ENCODE measurements at regions not wholly inside any gene's neighbourhood (a gene's known extent, or its start where the extent isn't known, plus 50 kb on each side); places are given as distances from the start of the nearest gene placed in this dataset.

DNA sequence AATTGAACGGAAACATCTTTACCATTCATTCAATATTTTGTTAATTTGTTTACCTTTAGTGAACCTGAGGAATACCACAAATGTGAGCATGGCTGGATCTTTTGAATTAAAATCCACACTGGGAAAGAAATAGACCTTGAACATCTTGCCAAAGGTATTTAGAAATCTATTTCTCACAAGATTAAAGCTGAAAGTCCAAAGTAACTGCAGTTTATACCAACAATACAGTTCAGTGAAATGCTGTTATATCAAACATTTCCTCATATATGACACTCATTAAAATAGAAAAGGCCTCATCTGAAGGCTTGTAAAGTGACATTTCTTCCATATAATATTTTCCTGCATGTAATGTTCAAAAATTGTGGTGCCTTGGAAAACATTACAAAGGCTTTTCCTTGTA lies 166.5 kb upstream of the HAND2 start:
- H3K9me3 ChIP-seq (ENCODE audit: control insufficient read depth, low read length) = no peaks in the 10 kb centered on the region
- no CpG with 5 or more reads among the region's 1 CpG for WGBS, 2 experiments (ENCODE audit: insufficient coverage in 2 of 2)
- H3K4me1 ChIP-seq (ENCODE audit: control insufficient read depth, insufficient read depth, low read length, poor library complexity, severe bottlenecking) = no peaks in the 10 kb centered on the region
- no peak overlapping the region for H3K4me3 ChIP-seq (ENCODE audit: extremely low read depth, insufficient read depth, low read length, poor library complexity, severe bottlenecking)
- H3K36me3 ChIP-seq (ENCODE audit: control insufficient read depth, insufficient read depth, low read length) = no peaks in the 10 kb centered on the region
- no peak overlapping the region for H3K27ac ChIP-seq (ENCODE audit: low read depth, low read length, severe bottlenecking)

DNA sequence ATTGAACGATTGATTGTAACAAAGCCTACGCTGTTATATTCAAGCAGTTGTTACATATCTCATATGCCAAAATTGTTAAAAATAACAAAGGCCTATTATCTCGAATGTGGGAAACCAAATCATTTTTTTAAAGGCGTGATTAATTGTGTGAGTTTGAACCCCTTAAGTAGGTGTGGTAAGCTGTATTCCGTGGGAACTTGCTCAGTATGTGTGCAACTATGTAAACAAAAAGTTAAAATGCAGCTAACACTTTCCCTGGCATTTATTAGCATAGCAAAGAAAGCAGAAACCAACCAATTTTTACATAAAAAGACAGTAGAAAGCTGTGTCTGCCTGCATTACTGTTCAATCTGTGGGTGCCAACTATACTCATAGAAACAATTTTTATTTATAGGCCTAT lies 166.0 kb upstream of the HAND2 start:
- Histone ChIP-seq H3K4me3 (ENCODE audit: extremely low read depth, insufficient read depth, low read length, poor library complexity, severe bottlenecking) (no peak overlapping the region), H3K9me3 (ENCODE audit: control insufficient read depth, low read length) (no peaks in the 10 kb centered on the region), H3K27ac (ENCODE audit: low read depth, low read length, severe bottlenecking) (no peak overlapping the region), H3K36me3 (ENCODE audit: control insufficient read depth, insufficient read depth, low read length) (no peaks in the 10 kb centered on the region), H3K4me1 (ENCODE audit: control insufficient read depth, insufficient read depth, low read length, poor library complexity, severe bottlenecking) (no peaks in the 10 kb centered on the region)
- WGBS, 2 experiments (ENCODE audit: insufficient coverage in 2 of 2) = 100% methylated on average over 1 to 2 of the region's 5 CpGs

DNA sequence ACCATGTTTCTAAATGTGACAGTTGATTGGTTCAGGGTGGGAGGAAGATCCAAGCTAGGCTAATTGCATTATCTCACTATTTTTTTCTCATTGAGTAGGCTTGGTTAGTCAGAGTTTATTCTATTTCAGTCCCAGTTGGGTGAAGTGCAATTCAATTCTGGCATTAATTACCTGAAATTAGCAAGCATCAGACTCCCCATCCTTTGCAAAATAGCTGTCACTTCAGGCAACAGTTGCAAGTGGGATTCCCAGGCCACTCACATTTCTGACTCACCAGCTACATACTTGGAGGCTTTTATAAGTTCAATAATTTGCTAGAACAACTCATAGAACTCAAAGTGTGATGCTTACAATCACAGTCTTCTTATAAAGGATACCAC lies 155.8 kb upstream of the HAND2 start:
- no peak overlapping the region for H3K27ac ChIP-seq (ENCODE audit: low read depth, low read length, severe bottlenecking)
- no peaks in the 10 kb centered on the region for H3K9me3 ChIP-seq (ENCODE audit: control insufficient read depth, low read length)
- peaks cover 5% of the 10 kb centered on the region for H3K4me1 ChIP-seq (ENCODE audit: control insufficient read depth, insufficient read depth, low read length, poor library complexity, severe bottlenecking)
- no peak overlapping the region for H3K4me3 ChIP-seq (ENCODE audit: extremely low read depth, insufficient read depth, low read length, poor library complexity, severe bottlenecking)
- H3K36me3 ChIP-seq (ENCODE audit: control insufficient read depth, insufficient read depth, low read length) = no peaks in the 10 kb centered on the region

GRCh38 chr4:173685165-173685830 lies 155.3 kb upstream of the HAND2 start:
- H3K9me3 ChIP-seq (ENCODE audit: control insufficient read depth, low read length) = no peaks in the 10 kb centered on the region
- no peak overlapping the region for H3K4me3 ChIP-seq (ENCODE audit: extremely low read depth, insufficient read depth, low read length, poor library complexity, severe bottlenecking)
- no peak overlapping the region for H3K27ac ChIP-seq (ENCODE audit: low read depth, low read length, severe bottlenecking)
- no peaks in the 10 kb centered on the region for H3K36me3 ChIP-seq (ENCODE audit: control insufficient read depth, insufficient read depth, low read length)
- H3K4me1 ChIP-seq (ENCODE audit: control insufficient read depth, insufficient read depth, low read length, poor library complexity, severe bottlenecking) = peaks cover 5% of the 10 kb centered on the region
- WGBS, 2 experiments (ENCODE audit: insufficient coverage in 2 of 2) = 83 to 100% methylated on average over 3 of the region's 9 CpGs

- no peaks in the 10 kb centered on the region for H3K36me3 ChIP-seq (ENCODE audit: control insufficient read depth, insufficient read depth, low read length)
These were observed 154.2 kb upstream of the HAND2 start for GRCh38 chr4:173684223-173684622.

DNA sequence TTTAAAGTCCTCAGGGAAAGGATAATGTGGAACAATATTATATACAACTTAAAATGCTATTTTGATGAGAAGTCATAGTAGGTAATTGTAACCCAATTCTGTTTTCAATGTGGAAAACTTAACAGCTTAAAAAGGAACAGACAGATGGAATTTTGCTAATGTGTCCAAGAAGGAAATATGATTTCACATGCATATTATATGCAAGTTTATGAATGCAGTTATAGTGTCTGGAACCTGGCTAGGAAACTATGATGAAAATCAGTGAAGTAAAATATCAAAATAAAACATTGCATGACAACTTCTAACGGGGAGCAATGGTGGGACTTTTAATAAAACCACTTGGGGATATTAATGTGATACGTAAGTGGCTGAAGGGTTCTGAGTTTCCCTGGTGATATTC lies 152.6 kb upstream of the HAND2 start:
- Histone ChIP-seq H3K36me3 (ENCODE audit: control insufficient read depth, insufficient read depth, low read length) (no peaks in the 10 kb centered on the region), H3K4me3 (ENCODE audit: extremely low read depth, insufficient read depth, low read length, poor library complexity, severe bottlenecking) (no peak overlapping the region), H3K9me3 (ENCODE audit: control insufficient read depth, low read length) (no peaks in the 10 kb centered on the region), H3K4me1 (ENCODE audit: control insufficient read depth, insufficient read depth, low read length, poor library complexity, severe bottlenecking) (peaks cover 5% of the 10 kb centered on the region), H3K27ac (ENCODE audit: low read depth, low read length, severe bottlenecking) (no peak overlapping the region)
- WGBS, 2 experiments (ENCODE audit: insufficient coverage in 2 of 2) = 93 to 100% methylated on average over 1 to 2 of the region's 2 CpGs

More at GRCh38 chr4:173684223-173684622, 154.2 kb upstream of the HAND2 start:
- 100% methylated on average over 1 of the region's 3 CpGs; no CpG with 5 or more reads in 1 of the 2 experiments for whole genome bisulfite sequencing, 2 experiments (ENCODE audit: insufficient coverage in 2 of 2)
- Histone ChIP-seq H3K4me1 (ENCODE audit: control insufficient read depth, insufficient read depth, low read length, poor library complexity, severe bottlenecking) (peaks cover 5% of the 10 kb centered on the region), H3K9me3 (ENCODE audit: control insufficient read depth, low read length) (no peaks in the 10 kb centered on the region), H3K27ac (ENCODE audit: low read depth, low read length, severe bottlenecking) (no peak overlapping the region), H3K4me3 (ENCODE audit: extremely low read depth, insufficient read depth, low read length, poor library complexity, severe bottlenecking) (no peak overlapping the region)

DNA sequence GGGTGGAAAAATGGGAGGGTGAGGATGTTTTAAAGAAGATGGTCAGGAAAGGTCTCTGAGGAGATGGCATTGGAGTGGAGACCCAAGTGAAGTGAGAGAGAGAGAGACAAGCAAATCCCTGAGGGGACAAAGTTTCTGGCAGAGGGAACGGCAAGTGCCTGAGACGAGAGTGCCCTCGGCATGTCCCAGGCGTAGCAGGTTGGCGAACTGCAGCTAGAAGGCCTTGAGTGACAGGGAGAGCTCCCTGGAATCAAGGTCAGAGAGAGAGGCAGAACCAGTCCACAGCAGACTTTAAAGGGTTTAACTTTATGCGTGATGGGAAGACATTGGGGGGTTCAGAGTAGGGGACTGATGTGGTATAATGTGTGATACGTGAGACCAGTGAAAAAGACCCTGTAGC lies 150.2 kb upstream of the HAND2 start:
- Histone ChIP-seq H3K27ac (ENCODE audit: low read depth, low read length, severe bottlenecking) (no peak overlapping the region), H3K9me3 (ENCODE audit: control insufficient read depth, low read length) (no peaks in the 10 kb centered on the region), H3K36me3 (ENCODE audit: control insufficient read depth, insufficient read depth, low read length) (no peaks in the 10 kb centered on the region), H3K4me1 (ENCODE audit: control insufficient read depth, insufficient read depth, low read length, poor library complexity, severe bottlenecking) (no peaks in the 10 kb centered on the region), H3K4me3 (ENCODE audit: extremely low read depth, insufficient read depth, low read length, poor library complexity, severe bottlenecking) (no peak overlapping the region)
- 90 to 92% methylated on average over 5 to 6 of the region's 7 CpGs for WGBS, 2 experiments (ENCODE audit: insufficient coverage in 2 of 2)

- H3K27ac ChIP-seq (ENCODE audit: low read depth, low read length, severe bottlenecking) = no peak overlapping the region
- H3K4me3 ChIP-seq (ENCODE audit: extremely low read depth, insufficient read depth, low read length, poor library complexity, severe bottlenecking) = no peak overlapping the region
- H3K9me3 ChIP-seq (ENCODE audit: control insufficient read depth, low read length) = no peaks in the 10 kb centered on the region
- 86 to 92% methylated on average over 1 of the region's 3 CpGs for WGBS, 2 experiments (ENCODE audit: insufficient coverage in 2 of 2)
- H3K36me3 ChIP-seq (ENCODE audit: control insufficient read depth, insufficient read depth, low read length) = no peaks in the 10 kb centered on the region
- no peaks in the 10 kb centered on the region for H3K4me1 ChIP-seq (ENCODE audit: control insufficient read depth, insufficient read depth, low read length, poor library complexity, severe bottlenecking)
These were observed 145.4 kb upstream of the HAND2 start for GRCh38 chr4:173675446-173675845.

- Histone ChIP-seq H3K36me3 (ENCODE audit: control insufficient read depth, insufficient read depth, low read length) (no peaks in the 10 kb centered on the region), H3K9me3 (ENCODE audit: control insufficient read depth, low read length) (no peaks in the 10 kb centered on the region), H3K27ac (ENCODE audit: low read depth, low read length, severe bottlenecking) (no peak overlapping the region), H3K4me1 (ENCODE audit: control insufficient read depth, insufficient read depth, low read length, poor library complexity, severe bottlenecking) (no peaks in the 10 kb centered on the region), H3K4me3 (ENCODE audit: extremely low read depth, insufficient read depth, low read length, poor library complexity, severe bottlenecking) (no peak overlapping the region)
- WGBS, 2 experiments (ENCODE audit: insufficient coverage in 2 of 2) = 100% methylated on average over 1 of the region's 4 CpGs; no CpG with 5 or more reads in 1 of the 2 experiments
These were observed 139.6 kb upstream of the HAND2 start for GRCh38 chr4:173669460-173670179.

- H3K4me1 ChIP-seq (ENCODE audit: control insufficient read depth, insufficient read depth, low read length, poor library complexity, severe bottlenecking) = no peaks in the 10 kb centered on the region
- no peaks in the 10 kb centered on the region for H3K36me3 ChIP-seq (ENCODE audit: control insufficient read depth, insufficient read depth, low read length)
- H3K4me3 ChIP-seq (ENCODE audit: extremely low read depth, insufficient read depth, low read length, poor library complexity, severe bottlenecking) = no peak overlapping the region
- H3K27ac ChIP-seq (ENCODE audit: low read depth, low read length, severe bottlenecking) = no peak overlapping the region
- no peaks in the 10 kb centered on the region for H3K9me3 ChIP-seq (ENCODE audit: control insufficient read depth, low read length)
These were observed 131.0 kb upstream of the HAND2 start for GRCh38 chr4:173661001-173661400.

DNA sequence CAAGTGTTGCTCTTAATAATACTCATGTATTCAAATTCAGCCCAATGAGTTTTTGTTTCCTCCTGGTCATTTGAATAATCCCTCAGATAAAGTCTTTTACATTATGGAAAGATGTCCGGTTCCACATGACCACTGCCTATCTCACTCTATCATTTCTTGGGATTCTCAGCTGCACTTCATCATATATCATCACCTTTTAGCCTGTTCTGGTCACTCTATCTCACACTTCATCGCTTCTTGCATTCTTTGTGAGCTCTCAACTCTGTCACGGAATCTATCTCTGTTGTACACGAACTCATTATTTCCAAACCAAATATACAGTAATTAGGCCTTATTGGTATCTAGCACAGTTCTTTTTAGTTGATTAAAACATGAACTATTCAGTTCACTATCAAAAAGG lies 126.9 kb upstream of the HAND2 start:
- H3K9me3 ChIP-seq (ENCODE audit: control insufficient read depth, low read length) = no peaks in the 10 kb centered on the region
- H3K4me3 ChIP-seq (ENCODE audit: extremely low read depth, insufficient read depth, low read length, poor library complexity, severe bottlenecking) = no peak overlapping the region
- H3K27ac ChIP-seq (ENCODE audit: low read depth, low read length, severe bottlenecking) = no peak overlapping the region
- 87 to 100% methylated on average over 2 to 3 of the region's 4 CpGs for WGBS, 2 experiments (ENCODE audit: insufficient coverage in 2 of 2)
- no peaks in the 10 kb centered on the region for H3K4me1 ChIP-seq (ENCODE audit: control insufficient read depth, insufficient read depth, low read length, poor library complexity, severe bottlenecking)
- H3K36me3 ChIP-seq (ENCODE audit: control insufficient read depth, insufficient read depth, low read length) = no peaks in the 10 kb centered on the region

Data from mesodermal cell (in vitro differentiated cells).